ENCODE measurements at regions not wholly inside any gene's neighbourhood (a gene's known extent, or its start where the extent isn't known, plus 50 kb on each side); places are given as distances from the start of the nearest gene placed in this dataset.

DNA sequence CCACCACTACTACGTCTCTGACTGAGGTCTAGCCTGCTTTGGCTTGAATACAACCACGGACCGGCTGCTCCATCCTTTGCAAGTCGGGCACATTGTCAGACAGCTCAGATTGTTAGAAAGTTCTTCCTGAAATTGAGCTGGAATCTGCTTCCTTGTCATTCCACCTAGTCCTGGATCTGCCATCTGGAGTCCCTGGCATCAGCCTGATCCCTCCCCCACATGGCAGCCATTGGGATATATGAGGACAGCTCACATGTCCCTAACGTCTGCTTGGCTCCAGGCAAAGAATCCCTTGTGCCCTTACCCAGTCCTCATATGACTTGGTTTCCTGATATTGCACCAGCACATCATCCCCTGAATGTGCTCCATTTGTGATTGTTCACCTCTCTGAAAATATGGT lies 56.3 kb upstream of the SYT6 start:
- Histone ChIP-seq H3K9me3 (no peaks in the 10 kb centered on the region), H3K36me3 (no peaks in the 10 kb centered on the region), H3K4me3 (no peak overlapping the region), H3K4me1 (replicated peaks) (no peaks in the 10 kb centered on the region), H3K27me3 (replicated peaks; ENCODE audit: insufficient read depth) (no peaks in the 10 kb centered on the region), H3K27ac (no peak overlapping the region)
- 87% methylated on average over 5 of the region's 5 CpGs for WGBS
- TF ChIP-seq POLR2AphosphoS5 (IDR thresholded peaks at IDR 0.05) = no peak
- TF ChIP-seq, protein P1, sequence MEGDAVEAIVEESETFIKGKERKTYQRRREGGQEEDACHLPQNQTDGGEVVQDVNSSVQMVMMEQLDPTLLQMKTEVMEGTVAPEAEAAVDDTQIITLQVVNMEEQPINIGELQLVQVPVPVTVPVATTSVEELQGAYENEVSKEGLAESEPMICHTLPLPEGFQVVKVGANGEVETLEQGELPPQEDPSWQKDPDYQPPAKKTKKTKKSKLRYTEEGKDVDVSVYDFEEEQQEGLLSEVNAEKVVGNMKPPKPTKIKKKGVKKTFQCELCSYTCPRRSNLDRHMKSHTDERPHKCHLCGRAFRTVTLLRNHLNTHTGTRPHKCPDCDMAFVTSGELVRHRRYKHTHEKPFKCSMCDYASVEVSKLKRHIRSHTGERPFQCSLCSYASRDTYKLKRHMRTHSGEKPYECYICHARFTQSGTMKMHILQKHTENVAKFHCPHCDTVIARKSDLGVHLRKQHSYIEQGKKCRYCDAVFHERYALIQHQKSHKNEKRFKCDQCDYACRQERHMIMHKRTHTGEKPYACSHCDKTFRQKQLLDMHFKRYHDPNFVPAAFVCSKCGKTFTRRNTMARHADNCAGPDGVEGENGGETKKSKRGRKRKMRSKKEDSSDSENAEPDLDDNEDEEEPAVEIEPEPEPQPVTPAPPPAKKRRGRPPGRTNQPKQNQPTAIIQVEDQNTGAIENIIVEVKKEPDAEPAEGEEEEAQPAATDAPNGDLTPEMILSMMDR (IDR thresholded peaks at IDR 0.05) = no peak
- no peak for TF ChIP-seq POLR2A (IDR thresholded peaks at IDR 0.05)
- intact Hi-C loops (cut with DNase I) = no loop called here
- no peak for DNase-seq (ENCODE audit: low spot score)

- H3K4me3 ChIP-seq = no peak overlapping the region
- H3K27me3 ChIP-seq (replicated peaks; ENCODE audit: insufficient read depth) = no peaks in the 10 kb centered on the region
- no peak for TF ChIP-seq POLR2A (IDR thresholded peaks at IDR 0.05)
- no peak for TF ChIP-seq POLR2AphosphoS5 (IDR thresholded peaks at IDR 0.05)
- TF ChIP-seq, protein P1 (IDR thresholded peaks at IDR 0.05) = no peak
- H3K9me3 ChIP-seq = no peaks in the 10 kb centered on the region
- intact Hi-C loops (cut with DNase I) = no loop called here
- DNase-seq (ENCODE audit: low spot score) = no peak
- H3K36me3 ChIP-seq = no peaks in the 10 kb centered on the region
- H3K27ac ChIP-seq = no peak overlapping the region
- no peaks in the 10 kb centered on the region for H3K4me1 ChIP-seq (replicated peaks)
- WGBS = 68% methylated on average over 4 of the region's 4 CpGs
These were observed 55.0 kb upstream of the SYT6 start for GRCh38 chr1:114208714-114209113.

GRCh38 chr1:114208106-114208505 lies 54.4 kb upstream of the SYT6 start:
- no peaks in the 10 kb centered on the region for H3K4me1 ChIP-seq (replicated peaks)
- DNase-seq (ENCODE audit: low spot score) = no peak
- WGBS = 70% methylated on average over 4 of the region's 4 CpGs
- H3K27ac ChIP-seq = no peak overlapping the region
- no peaks in the 10 kb centered on the region for H3K9me3 ChIP-seq
- intact Hi-C loops (cut with DNase I) = no loop called here
- H3K36me3 ChIP-seq = no peaks in the 10 kb centered on the region
- no peak overlapping the region for H3K4me3 ChIP-seq
- H3K27me3 ChIP-seq (replicated peaks; ENCODE audit: insufficient read depth) = no peaks in the 10 kb centered on the region
- TF ChIP-seq, protein P1 (IDR thresholded peaks at IDR 0.05) = no peak
- TF ChIP-seq POLR2A (IDR thresholded peaks at IDR 0.05) = no peak
- no peak for TF ChIP-seq POLR2AphosphoS5 (IDR thresholded peaks at IDR 0.05)

DNA sequence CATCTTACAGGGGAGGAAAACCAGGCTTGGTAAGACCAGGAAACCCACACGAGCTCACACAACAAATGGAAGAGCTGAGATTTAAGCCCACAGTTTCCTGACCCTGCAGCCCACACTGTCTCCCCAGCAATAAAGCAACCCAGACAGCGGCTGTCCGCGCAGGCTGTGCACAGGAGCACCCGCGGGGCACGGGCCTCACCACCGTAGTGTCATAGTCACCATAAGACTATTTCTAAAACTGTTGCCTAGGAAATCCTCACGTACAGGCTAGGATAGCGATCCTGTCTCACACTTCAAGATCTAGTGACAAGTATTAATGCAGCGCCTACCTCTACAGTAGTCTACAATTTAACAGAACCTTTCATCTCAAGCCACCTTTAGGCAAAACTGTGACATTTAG lies 54.0 kb upstream of the SYT6 start:
- intact Hi-C loops (cut with DNase I) = no loop called here

DNA sequence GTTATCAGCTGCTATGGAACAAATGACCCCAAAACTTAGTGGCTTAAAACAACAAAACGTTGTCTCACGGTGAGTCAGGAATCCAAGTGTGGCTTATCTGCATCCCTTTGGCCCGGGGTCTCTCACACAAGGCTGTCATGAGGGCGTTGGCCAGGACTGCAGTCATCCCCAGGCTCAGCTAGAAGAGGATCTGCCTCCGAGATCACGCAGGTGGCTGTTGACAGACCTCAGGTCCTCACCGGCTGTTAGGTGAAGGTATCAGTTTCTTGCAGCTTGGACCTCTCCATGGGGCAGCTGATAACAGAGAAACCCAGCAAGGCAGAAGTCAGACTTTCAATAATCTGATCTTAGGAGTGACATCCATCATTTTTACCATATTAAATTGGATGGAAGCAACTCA lies 52.7 kb upstream of the SYT6 start:
- no peak overlapping the region for H3K4me3 ChIP-seq
- no peaks in the 10 kb centered on the region for H3K27me3 ChIP-seq (replicated peaks; ENCODE audit: insufficient read depth)
- no peak overlapping the region for H3K27ac ChIP-seq
- TF ChIP-seq POLR2AphosphoS5 (IDR thresholded peaks at IDR 0.05) (no peak), POLR2A (IDR thresholded peaks at IDR 0.05) (no peak)
- TF ChIP-seq, protein P1 (IDR thresholded peaks at IDR 0.05) = no peak
- intact Hi-C loops (cut with DNase I) = no loop called here
- H3K9me3 ChIP-seq = no peaks in the 10 kb centered on the region
- no peaks in the 10 kb centered on the region for H3K36me3 ChIP-seq
- DNase-seq (ENCODE audit: low spot score) = no peak
- no peaks in the 10 kb centered on the region for H3K4me1 ChIP-seq (replicated peaks)
- WGBS = 76% methylated on average over 7 of the region's 7 CpGs

More for the DNA sequence above, 54.0 kb upstream of the SYT6 start:
- no peak overlapping the region for H3K4me3 ChIP-seq
- no peaks in the 10 kb centered on the region for H3K4me1 ChIP-seq (replicated peaks)
- DNase-seq (ENCODE audit: low spot score) = no peak
- 60% methylated on average over 11 of the region's 11 CpGs for WGBS
- H3K36me3 ChIP-seq = no peaks in the 10 kb centered on the region
- TF ChIP-seq, protein P1 (IDR thresholded peaks at IDR 0.05) = no peak
- no peak for TF ChIP-seq POLR2AphosphoS5 (IDR thresholded peaks at IDR 0.05)
- no peak for TF ChIP-seq POLR2A (IDR thresholded peaks at IDR 0.05)
- no peaks in the 10 kb centered on the region for H3K27me3 ChIP-seq (replicated peaks; ENCODE audit: insufficient read depth)
- H3K9me3 ChIP-seq = no peaks in the 10 kb centered on the region
- no peak overlapping the region for H3K27ac ChIP-seq

Data from prostate gland (tissue), 2 donors.